ENCODE measurements at regions not wholly inside any gene's neighbourhood (a gene's known extent, or its start where the extent isn't known, plus 50 kb on each side); places are given as distances from the start of the nearest gene placed in this dataset.
"Not testable (repeated sequence)": the region's sequence is repeated elsewhere in the genome, so short reads cannot be mapped to it uniquely, and the experiment has no call there.

DNA sequence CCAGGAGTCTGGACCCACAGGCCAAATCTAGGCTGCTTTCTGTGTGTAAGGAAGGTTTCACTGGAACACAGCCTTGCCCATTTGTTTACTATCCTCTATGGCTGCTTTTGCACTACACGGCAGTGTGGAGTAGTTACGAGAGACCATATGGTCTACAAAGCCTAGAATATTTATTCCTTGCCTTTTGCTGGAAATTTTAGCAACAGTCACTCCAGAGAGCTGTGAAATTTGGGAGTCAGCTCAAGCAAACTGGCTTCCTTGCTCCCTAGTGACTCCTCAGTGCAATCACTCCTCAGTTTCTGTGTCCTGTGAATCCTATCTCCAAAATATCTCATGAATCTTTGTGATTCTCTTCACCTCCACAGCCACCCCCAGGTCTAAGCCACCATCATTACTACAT is 99.0 kb upstream of the CPEB2 start:
- DNase-seq (ENCODE audit: low read depth, low spot score): no peak

DNA sequence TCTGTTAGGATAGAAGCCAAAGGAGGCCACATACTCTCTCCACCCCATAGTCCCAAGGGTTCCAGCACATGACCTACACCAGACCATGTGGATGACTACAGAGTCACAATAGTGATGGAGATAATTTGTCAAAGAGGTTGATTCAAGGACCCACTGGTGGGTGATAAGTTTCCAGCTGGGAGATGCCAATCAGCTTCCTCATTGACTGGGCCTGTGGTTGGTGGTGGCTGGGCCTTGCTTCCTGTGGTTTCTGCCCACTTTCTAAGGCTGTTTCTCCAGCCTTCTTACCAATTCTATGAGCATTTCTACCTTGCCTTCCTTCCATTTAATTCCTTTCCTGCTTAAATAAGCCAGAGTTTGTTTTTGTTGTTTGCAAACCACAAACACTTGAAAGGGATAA is 95.5 kb upstream of the CPEB2 start:
- no peak for DNase-seq (ENCODE audit: low read depth, low spot score)

DNA sequence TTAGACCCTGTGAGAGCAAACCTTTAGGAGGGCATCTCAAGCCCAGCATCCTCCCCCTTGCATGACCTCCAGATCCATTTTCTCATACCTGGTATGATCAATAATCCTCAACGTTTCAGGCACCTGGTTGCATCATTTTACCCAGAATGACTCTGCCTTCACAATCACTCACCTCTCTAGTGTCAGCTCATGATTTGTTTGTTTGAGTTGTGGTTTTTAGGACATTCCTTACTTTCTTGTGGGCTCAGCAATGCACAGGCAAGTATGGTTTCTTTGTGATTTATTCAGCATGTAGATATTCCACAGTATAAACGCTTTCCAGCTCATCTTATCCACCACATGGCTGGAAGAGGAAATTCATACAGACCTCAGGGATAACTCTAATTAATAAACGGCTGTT is 93.6 kb upstream of the CPEB2 start:
- DNase-seq (ENCODE audit: low read depth, low spot score): no peak

DNA sequence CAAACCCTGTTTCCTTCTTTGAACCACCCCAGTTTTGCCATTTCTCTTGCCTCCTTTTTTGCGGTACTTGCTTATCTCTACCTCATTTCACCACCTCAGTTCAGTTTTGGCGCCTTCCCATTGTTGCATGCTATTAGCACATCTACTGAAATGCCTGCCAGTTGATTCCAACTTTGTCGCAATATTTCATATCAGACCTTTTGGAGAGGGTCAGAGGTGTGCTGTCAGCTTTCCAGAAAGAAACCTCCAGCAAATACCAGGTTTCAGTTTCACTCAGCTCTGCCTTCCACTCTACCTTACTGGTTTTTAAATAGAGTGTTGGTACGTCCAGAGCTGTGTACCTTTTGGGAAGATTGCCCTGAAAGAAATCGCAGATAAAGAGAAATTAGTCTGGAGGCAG is 91.9 kb upstream of the CPEB2 start:
- DNase-seq (ENCODE audit: low read depth, low spot score): no peak

DNA sequence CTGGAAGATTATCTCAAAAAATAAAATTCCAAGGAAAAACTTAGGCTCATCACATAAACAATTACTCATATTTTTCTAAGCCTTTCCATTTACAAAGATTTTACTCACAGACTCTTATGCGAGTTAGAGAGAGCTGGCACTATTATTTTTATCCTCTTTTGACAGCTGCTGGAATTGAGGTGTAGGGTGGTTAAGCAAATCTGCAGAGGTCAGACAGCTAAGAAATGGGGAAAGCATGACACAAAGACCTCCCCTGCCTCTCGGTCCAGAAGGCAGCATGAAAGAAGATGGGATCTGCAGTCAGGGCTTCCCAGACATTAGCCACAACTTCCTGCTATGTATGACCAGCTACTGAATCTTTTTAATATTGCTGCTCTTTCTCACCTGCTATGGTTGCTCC is 89.9 kb upstream of the CPEB2 start:
- no peak for DNase-seq (ENCODE audit: low read depth, low spot score)

DNA sequence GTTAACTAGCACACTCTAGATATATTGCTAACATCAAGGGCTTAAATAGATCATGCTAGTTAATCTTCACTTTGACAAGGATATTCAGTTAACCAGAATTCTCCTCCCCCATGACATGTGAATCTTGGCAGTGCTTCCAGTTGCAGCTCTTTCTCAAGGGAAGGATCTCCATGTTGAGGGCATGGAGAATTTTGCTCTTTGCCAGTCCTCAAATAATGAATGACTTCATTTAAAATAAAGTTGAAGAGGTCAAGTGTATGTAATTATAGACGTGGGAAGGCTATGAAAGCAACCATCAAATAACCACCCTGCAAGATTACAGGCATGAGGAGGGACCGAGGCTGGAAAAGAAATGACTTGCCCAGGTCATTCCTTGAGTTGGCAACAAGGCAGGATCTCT is 87.3 kb upstream of the CPEB2 start:
- DNase-seq (ENCODE audit: low read depth, low spot score): no peak

DNA sequence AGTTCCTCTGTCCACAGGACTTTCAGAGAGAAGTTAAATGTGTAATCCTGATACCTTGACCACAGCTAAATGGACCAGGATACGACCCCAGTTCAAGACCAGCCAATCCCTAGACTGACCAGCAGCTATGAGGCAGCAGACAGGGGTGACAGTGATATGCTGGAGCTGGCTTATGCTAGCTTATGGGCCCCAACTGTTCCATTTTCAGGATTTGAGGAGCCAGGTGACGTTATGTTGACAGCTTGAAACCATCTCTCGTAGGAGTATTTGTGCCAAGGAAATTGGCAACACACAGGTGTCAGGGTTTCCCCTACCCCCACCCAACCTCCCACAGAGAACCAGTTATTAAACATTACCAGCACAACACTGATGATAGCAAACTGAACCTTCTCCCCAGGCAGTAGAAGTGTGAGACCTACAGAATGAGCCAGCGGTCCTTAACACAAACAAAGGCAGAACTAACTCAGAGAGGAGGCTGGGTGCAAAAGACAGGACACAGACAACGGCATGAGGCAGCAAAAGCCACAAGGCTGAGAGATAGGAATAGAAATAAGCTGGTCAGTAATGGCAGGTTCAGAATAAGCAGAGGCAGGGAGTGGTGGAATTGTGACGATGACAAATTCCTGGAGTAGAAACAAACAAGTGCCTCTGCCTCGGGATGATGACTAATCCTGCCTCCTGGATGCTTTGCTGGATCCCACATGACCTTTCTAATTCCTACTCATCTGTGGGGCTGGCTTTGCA is 85.6 kb upstream of the CPEB2 start:
- peak; percentile 13 for DNase-seq (ENCODE audit: low read depth, low spot score)

DNA sequence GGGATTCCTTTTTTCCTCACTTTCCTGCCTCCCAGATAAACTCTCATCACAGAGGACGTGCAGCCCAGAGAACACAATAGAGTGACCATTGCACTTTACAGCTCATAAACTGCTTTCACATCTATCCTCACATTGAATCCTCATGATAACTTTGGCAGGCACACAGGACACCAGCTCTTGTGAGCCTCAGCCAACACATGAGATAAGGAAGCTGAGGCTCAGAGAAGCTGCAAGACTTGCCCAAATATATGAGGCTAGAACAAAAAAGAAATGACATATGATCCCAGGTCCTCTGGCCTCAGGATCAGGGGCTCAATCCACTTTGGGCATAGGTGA is 85.0 kb upstream of the CPEB2 start:
- DNase-seq (ENCODE audit: low read depth, low spot score): no peak

DNA sequence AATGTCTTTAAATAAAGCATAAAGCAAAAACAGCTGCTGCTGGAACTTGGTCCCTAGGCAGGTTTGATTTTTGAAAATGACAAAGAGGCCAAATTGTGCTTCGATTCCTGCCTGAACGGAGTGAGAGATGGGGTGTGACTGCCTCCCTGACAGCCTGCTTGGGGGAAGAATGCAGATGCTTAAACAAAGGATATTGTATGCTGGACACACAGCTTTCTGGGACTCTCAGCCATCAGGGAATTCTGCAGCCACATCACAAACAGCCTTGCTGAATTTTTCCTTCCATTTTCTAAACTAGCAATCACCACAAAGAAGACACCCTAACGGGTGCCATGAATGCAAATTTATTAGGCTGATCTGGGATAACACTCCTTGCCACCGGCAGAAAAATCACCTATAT is 83.9 kb upstream of the CPEB2 start:
- DNase-seq (ENCODE audit: low read depth, low spot score): no peak

DNA sequence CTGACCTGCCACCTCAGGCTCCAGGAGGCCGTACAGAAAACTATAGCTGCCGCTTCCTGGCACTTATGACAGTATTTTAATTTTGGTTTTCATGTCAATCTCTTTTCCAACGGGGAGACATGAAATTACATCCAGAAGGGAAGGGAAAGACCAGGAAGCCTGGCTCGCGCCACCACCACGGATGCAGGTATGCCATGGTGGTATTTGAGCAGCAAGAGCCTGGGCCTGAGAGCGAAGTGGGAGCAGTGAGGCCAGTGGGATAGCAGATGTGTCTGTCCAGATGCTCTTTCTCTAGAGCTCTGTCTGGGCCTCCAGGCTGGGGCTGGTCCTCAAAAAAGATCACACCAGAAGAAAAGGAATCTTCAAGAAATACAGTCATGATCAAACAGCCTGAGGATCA is 82.5 kb upstream of the CPEB2 start:
- DNase-seq (ENCODE audit: low read depth, low spot score): no peak

DNA sequence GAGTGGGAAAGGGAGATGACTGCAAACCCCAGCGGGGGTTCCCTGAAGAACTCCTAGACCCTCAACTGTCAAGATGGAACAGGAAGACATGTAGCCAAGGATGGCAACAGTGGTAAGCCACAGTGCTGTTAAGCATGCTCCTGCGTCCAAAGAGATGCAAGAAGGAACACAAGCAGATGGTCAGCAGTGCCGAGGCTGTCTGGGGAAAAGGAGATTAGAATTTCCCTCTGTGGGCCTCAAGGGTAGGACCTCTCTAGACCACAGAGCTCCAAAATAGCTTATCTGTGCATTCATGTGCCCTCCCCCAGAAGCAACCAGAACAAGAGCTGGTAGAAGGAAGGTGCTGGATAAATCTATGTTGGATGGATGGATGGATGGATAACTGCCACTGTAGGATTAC is 82.0 kb upstream of the CPEB2 start:
- DNase-seq (ENCODE audit: low read depth, low spot score): no peak

DNA sequence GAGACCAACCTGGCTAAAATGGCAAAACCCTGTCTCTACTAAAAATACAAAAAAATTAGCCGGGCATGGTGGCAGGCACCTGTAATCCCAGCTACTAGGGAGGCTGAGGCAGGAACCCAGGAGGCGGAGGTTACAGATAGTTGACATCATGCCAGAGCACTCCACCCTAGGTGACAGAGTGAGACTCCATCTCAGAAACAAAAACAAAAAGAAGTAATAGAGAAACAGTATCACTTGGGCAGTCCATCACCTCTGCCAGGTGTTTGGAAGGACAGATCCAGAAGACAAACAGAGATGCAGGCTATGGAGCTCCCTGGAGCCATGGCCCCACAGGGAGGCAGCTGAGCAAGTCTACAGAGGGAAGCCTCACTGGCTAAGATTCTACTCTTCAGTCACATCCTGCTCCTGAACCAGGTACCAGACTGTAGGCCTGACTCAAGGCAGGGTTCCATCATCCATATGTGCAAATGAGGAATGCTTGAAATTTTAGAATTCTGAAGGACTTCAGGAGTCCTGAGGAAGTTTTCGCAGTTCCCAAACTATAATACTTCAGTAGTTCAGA is 81.4 kb upstream of the CPEB2 start:
- no peak for DNase-seq (ENCODE audit: low read depth, low spot score)

DNA sequence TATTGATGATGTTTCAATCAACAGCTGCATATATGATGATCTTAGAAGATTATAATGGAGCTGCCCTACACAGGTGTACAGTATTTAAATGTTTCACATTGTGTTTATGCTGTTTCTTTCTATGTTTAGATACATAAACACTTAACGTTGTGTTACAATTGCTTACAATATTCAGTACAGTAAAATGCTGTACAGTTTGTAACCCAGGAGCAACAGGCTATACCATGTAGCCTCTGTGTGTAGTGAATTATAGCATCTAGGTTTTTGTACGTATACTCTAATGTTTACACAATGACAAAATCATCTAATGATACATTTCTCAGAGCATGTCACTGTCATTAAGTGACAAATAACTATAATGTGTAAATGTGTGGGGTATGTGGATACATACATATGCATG is 80.5 kb upstream of the CPEB2 start:
- DNase-seq (ENCODE audit: low read depth, low spot score): not testable (repeated sequence)

DNA sequence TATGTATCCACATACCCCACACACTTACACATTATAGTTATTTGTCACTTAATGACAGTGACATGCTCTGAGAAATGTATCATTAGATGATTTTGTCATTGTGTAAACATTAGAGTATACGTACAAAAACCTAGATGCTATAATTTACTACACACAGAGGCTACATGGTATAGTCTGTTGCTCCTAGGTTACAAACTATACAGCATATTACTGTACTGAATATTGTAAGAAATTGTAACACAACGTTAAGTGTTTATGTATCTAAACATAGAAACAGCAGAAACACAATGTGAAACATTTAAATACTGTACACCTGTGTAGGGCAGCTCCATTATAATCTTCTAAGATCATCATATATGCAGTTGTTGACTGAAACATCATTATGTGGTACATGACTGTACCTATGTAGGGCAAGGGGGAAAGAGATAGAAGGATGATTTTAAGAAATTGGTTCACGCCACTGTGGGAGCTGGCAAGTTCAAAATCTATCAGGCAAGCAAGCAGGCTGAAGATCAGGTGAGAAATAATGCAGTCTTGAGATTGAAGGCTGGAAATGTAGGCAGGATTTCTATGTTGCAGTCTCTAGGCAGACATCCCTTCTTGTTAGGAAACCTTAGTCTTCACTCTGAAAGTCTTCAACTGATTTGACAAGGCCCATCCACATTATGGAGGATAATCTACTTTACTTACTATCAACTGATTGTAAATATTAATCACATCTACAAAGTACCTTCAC is 78.0 kb upstream of the CPEB2 start:
- DNase-seq (ENCODE audit: low read depth, low spot score): no peak

DNA sequence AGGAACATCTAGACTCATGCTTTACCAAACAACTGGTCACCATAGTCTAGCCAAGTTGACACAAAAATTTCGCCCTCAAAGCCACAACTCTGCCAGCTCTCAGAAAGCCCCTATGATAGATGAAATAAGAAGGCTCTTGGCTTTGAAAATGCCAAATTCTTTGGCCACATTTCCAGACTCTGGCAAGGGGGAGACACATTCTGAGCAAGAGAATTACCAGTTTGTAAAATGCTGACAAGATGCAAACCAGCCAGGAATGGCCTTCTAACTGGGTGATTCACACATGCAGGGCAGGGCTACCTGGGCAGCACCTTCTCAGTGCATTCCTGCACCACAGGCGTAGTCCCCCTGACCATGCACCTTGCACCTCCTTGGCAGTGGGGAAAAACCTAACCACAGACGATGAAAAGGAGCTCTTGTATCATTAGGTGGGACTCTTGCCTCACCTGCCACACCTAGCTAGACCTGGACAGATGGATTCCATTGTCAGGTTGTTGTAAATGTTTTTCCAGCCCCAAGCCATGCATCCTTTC is 77.4 kb upstream of the CPEB2 start:
- no peak for DNase-seq (ENCODE audit: low read depth, low spot score)

DNA sequence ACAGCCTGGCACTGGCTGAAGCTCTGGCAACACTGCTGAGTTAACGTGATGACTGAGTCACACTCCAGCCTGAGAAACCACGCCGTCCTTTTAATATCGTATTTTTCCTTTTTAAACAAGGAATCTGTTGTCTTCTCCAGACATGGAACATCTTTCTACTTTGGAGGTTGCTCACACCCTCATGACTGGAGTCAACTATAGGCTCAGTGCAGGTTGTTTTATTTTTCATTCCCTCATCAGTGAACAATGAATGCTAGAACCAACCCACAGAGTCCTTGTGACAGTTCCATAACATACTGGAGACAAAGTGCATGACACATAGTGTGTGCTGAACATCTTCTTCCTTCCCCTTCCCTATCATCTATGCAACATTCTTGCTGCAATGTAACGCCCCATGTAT is 76.8 kb upstream of the CPEB2 start:
- no peak for DNase-seq (ENCODE audit: low read depth, low spot score)

DNA sequence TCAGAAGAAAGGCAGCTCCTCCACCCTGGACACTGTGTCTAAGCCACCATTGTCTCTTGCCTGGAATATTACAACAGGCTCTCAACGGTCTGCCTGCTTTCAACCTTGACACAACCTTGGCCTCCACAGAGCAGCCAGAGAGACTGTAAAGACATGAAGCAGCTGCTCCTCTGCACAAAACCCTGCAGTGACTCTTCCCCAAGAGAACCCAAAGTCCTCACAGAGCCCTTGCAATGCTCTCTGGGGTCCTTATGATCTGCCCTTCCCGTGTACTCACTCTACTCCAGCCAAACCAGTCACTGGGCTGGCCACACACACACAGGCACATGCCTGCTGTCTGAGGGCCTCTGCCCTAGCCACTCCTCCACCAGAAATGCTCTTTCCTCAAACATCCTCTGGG is 75.9 kb upstream of the CPEB2 start:
- no peak for DNase-seq (ENCODE audit: low read depth, low spot score)

DNA sequence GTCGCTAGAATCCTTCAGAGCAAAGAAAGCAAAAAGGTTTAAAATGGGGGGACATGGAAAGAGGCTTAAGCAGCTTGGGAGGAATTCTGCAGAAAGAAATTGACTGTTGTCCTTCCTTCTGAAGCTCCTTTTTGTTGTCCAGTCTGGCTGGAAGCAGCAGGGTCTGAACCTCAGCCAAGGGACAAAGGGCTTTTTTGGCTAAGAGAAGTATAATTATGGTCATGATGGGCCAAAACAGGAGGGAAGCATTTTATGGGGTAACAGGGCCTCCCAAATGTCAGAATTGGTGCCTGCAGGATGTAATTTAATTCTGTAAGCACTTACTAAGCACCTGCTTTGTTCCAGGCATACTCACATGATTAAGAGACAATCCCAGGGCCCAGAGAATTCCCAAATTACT is 74.2 kb upstream of the CPEB2 start:
- DNase-seq (ENCODE audit: low read depth, low spot score): no peak

DNA sequence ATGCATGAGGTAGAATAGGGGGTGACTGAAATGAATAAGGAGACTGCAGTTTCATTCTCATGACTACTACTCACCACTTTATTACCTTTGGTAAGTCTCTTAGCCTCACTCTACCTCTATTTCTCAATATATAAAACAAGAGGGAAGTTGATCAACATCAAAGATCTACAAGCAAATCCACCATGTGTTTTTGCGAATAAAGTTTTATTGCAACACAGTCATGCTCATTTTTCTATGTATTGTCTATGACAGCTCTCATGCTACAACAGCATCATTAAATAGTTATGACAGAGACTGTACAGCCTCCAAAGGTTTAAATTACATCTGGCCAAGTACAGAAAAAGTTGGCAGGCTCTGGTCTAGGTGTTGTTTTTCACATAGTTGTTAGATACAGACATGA is 72.6 kb upstream of the CPEB2 start:
- DNase-seq (ENCODE audit: low read depth, low spot score): no peak

DNA sequence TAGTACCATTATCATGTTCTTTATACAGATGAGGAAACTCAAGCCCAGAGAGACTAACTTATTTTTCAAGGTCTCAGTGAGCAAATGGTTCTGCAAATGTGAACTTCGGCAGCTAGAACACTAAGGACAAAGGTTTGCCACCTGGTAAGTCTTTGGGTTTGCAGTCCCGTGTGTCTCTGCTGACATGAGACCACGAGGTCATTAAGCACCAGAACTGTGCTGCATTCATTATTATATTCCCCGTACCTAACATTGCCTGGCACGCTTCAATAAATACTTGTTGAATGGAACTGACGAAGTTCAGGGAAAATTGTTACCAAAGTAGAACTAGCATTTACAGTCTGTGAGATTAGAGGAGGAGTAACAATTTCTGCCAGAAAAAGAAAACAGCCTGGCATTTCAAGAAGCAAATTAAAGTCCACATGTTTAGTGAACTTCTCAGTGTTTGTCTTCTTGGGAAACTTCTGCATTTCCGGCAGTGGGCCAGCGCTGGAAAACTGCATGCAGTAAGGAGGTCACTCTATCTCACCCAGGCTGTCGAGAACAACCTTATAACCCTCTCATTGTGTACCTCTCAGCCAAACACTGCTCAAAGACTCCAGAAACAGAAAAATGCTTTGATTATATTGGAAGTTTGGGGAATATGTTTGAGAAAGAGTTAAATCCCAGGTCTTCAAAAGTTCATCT is 67.4 kb upstream of the CPEB2 start:
- DNase-seq (ENCODE audit: low read depth, low spot score): no peak

DNA sequence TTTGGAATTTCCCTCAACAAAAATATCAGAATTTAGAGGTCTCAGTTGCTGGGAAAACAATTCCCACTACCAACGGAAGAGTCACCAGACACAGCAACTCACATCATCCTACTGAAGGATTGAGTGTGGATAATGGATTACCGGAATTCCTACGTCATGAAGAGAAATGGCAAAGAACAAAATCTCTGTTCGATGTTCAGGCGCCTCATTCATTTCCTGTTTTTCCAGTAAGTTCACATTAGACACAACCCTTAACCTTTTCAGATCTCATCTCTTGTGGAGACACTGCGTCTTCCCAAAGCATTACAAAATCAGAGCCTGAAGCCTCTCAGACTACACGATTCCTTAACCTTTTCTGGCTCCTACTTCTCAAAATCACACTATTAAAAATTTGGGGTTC is 58.5 kb upstream of the CPEB2 start:
- DNase-seq (ENCODE audit: low read depth, low spot score): no peak

DNA sequence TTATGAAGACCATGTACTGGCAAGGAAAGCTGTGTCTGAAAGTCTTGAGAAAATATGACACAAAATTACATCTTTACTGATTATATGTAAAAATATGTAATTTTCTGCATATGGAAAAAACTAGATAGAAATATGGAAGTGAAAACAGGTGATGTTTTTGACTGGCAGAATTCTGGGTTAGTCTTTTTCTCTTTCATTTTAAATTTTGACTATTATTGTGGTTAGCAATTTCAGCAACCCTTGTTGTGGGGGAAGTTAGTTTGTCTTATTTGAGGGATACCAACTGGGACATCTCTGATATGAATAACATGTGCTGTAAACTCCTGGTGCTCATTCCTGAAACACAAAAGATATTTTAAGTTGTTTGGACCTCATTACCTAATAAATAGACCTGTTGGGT is 49.9 kb upstream of the CPEB2 start:
- no peak for DNase-seq (ENCODE audit: low read depth, low spot score)
